GM23338 (cell line): ENCODE measurements at regions not wholly inside any gene's neighbourhood (a gene's known extent, or its start where the extent isn't known, plus 50 kb on each side); places are given as distances from the start of the nearest gene placed in this dataset.

Source experiments
- CREB1 ChIP-seq: fragments of 250-450 bp; sonication (Bioruptor Pico); IDR thresholded peaks from 2 replicates; pipeline ENCODE4 v1.5.0; 2020; ENCODE audit warnings: low read depth, mild to moderate bottlenecking, moderate library complexity
- CTCF ChIP-seq, 2 experiments: fragments of 200-600 bp in 1 of 2; sonication (generic) in 1 of 2; conservative IDR thresholded peaks; 2 replicates each; pipeline versions ENCODE4 v1.5.1 to v1.6.1; 2016 to 2017; ENCODE audit warnings: antibody characterized with exemption in 2 of 2, low read depth in 2 of 2, mild to moderate bottlenecking in 2 of 2, moderate library complexity in 1 of 2
- EZH2 ChIP-seq: fragments of 200-600 bp; sonication (generic); IDR thresholded peaks from one replicate; pipeline ENCODE4 v1.8.0; 2017; ENCODE audit warnings: antibody characterized with exemption, mild to moderate bottlenecking, low read depth; ENCODE audit not compliant: unreplicated experiment
- EZH2phosphoT487 ChIP-seq: fragments of 200-600 bp; sonication (generic); IDR thresholded peaks from one replicate; pipeline ENCODE4 v1.8.1; 2018; ENCODE audit warnings: antibody characterized with exemption; ENCODE audit not compliant: unreplicated experiment
- NANOG ChIP-seq: IDR thresholded peaks from 2 replicates; pipeline ENCODE4 v1.6.1; 2016; ENCODE audit warnings: antibody characterized with exemption, borderline replicate concordance
- POLR2AphosphoS5 ChIP-seq: IDR thresholded peaks from 2 replicates; pipeline ENCODE4 v1.6.1; 2016; ENCODE audit warnings: antibody characterized with exemption, low read depth
- REST ChIP-seq: IDR thresholded peaks from one replicate; pipeline ENCODE4 v1.6.1; 2018; ENCODE audit warnings: antibody characterized with exemption; ENCODE audit not compliant: unreplicated experiment
- ZNF114 ChIP-seq: fragments of 250-450 bp; sonication (Bioruptor Pico); IDR thresholded peaks from 2 replicates; pipeline ENCODE4 v1.5.0; 2020; ENCODE audit warnings: mild to moderate bottlenecking, moderate library complexity

- no peak for TF ChIP-seq POLR2AphosphoS5
- TF ChIP-seq CTCF (conservative IDR thresholded peaks at IDR 0.05; ENCODE audit: low read depth in 2 of 2) = no peak
- no peak for TF ChIP-seq CREB1 (CRISPR knock-in tag)
- no peak for TF ChIP-seq EZH2phosphoT487
- TF ChIP-seq REST = no peak
- no peak for TF ChIP-seq NANOG
- no peak for TF ChIP-seq EZH2
- TF ChIP-seq ZNF114 (CRISPR knock-in tag) = no peak
Observed at GRCh38 chr4:124459941-124460310, 252.6 kb downstream of the ANKRD50 start.
